Heart right ventricle (tissue), 16 donors: ENCODE measurements at regions not wholly inside any gene's neighbourhood (a gene's known extent, or its start where the extent isn't known, plus 50 kb on each side); places are given as distances from the start of the nearest gene placed in this dataset.
A peak's percentile ranks its signal among the peaks of the same experiment; 100 is the strongest.

Source experiments
- ATAC-seq, 8 donors: fragments of 200-7000 bp; cut with Tn5 transposase; one replicate each; pipeline ENCODE4 v1.9.1; 2020; ENCODE audit warnings: mild to moderate bottlenecking in 8 of 8, moderate library complexity in 8 of 8, moderate number of reproducible peaks in 1 of 8
- DNase-seq, 2 donors: peaks; one replicate each; pipeline ENCODE4 v3.0.0-alpha.2; 2020
- H3K27ac ChIP-seq, 10 donors: fragments of 200-600 bp; sonication (generic) in 2 of 10; one replicate each; pipeline versions ENCODE4 v1.5.0 to v1.8.0; 2020 to 2022; ENCODE audit warnings: mild to moderate bottlenecking in 3 of 10
- H3K27me3 ChIP-seq, 7 donors: fragments of 200-600 bp; one replicate each; pipeline ENCODE4 v1.8.0; 2021 to 2022; ENCODE audit warnings: mild to moderate bottlenecking in 2 of 7
- H3K36me3 ChIP-seq, 9 donors: fragments of 200-600 bp; sonication (generic) in 1 of 9; one replicate each; pipeline versions ENCODE4 v1.5.0 to v1.8.0; 2020 to 2022; ENCODE audit warnings: mild to moderate bottlenecking in 2 of 9
- H3K4me1 ChIP-seq, 9 donors: fragments of 200-600 bp; sonication (generic) in 1 of 9; one replicate each; pipeline versions ENCODE4 v1.5.0 to v1.8.0; 2020 to 2022; ENCODE audit warnings: mild to moderate bottlenecking in 4 of 9
- H3K4me3 ChIP-seq, 10 donors: fragments of 200-600 bp; sonication (generic) in 2 of 10; one replicate each; pipeline versions ENCODE4 v1.5.0 to v1.8.0; 2020 to 2022; ENCODE audit warnings: mild to moderate bottlenecking in 7 of 10, moderate library complexity in 2 of 10
- H3K9me3 ChIP-seq, 11 donors: fragments of 200-600 bp in 10 of 11; sonication (generic) in 2 of 11; one replicate each; pipeline versions ENCODE4 v1.5.0 to v1.8.0; 2013 to 2022; ENCODE audit warnings: mild to moderate bottlenecking in 2 of 11, control low read depth in 1 of 11, moderate library complexity in 1 of 11
- CTCF ChIP-seq, 9 donors: fragments of 200-600 bp; sonication (generic) in 2 of 9; IDR thresholded peaks; one replicate each; pipeline versions ENCODE4 v1.5.0 to v1.8.0; 2021 to 2022; ENCODE audit warnings: antibody characterized with exemption in 9 of 9, mild to moderate bottlenecking in 5 of 9, moderate library complexity in 1 of 9
- WGBS, 2 donors: extraction: QIAGEN DNeasy Blood & Tissue Kit; methylation state at CpG; one replicate each; pipeline ENCODE4 v1.1.7; 2013; ENCODE audit warnings: inconsistent platforms in 1 of 2; 5-methylcytosine and 5-hydroxymethylcytosine counted together
- intact Hi-C, 10 donors: fragments of 100-400 bp; cut with DNase I; formaldehyde crosslinking; loops; one replicate each; pipeline versions ENCODE4 v1.11.1 to v1.14.2; 2022
- donor health status: Arrhythmogenic right ventricular cardiomyopathy.
- donor health status: ischemic (EF 13 %, LVEDD 7.1; RV severe dilation, severe dysfunction).
- donor health status: healthy with polysubstance abuse.
- donor health status: DM: no; HTN: yes; CAD: no.
- donor health status: DM: no; HTN: no; CAD: no.
- donor health status: ischemic (EF 25% LVEDD 6.9; RV normal size, moderate dysfunction).
- donor health status: ischemic (EF 25% LVEDD 5.7; RV mildly dilated, moderate dysfunction).
- donor health status: healthy.
- donor health status: DM: yes; HTN: yes; CAD: no.
- donor health status: Ischemic cardiomyopathy.
- donor health status: ischemic (EF 35%, LVEDD 5.7; RV mildly dilated, moderate dysfunction).
- donor health status: nonischemic (EF 11% LVEDD 7.7; RV severe dilation, severe dysfunction).
- donor health status: DM: yes; HTN: yes; CAD: no.
- donor health status: PGD.
- donor health status: ischemic (EF 29% LVEDD 5.4; RV normal size, mild dysfunction).
- donor health status: nonischemic (EF 23%, LVEDD 6.1; RV moderate dilation, normal function).

GRCh38 chr6:145213614-145214013, 521.7 kb downstream of the EPM2A start:
- Histone ChIP-seq H3K4me1 (peaks cover 0 to 5% (median 0%) of the 10 kb centered on the region in 9 donors), H3K36me3 (no peaks in the 10 kb centered on the region), H3K4me3 (no peak overlapping the region), H3K27me3 (no peaks in the 10 kb centered on the region), H3K9me3 (no peaks in the 10 kb centered on the region), H3K27ac (no peak overlapping the region)
- DNase-seq (no peak), ATAC-seq (no peak)
- intact Hi-C loops: loop anchor here (2.0 to 10.0 kb wide), 7 partner anchors 189 to 631 kb away; no protein-coding TSS in a partner anchor
- 70 to 73% methylated on average over 3 of the region's 3 CpGs for WGBS, 2 donors
- TF ChIP-seq CTCF (IDR thresholded peaks at IDR 0.05): no peak

- 5 to 8% methylated on average over 2 of the region's 2 CpGs for WGBS, 2 donors
Measured at GRCh38 chr6:145214570-145214969, 520.8 kb downstream of the EPM2A start.

GRCh38 chr6:145224450-145224849, 510.9 kb downstream of the EPM2A start:
- no peak for TF ChIP-seq CTCF (IDR thresholded peaks at IDR 0.05)
- no peaks in the 10 kb centered on the region for H3K27me3 ChIP-seq
- ATAC-seq: no peak
- DNase-seq: no peak
- intact Hi-C loops: no loop called here
- H3K9me3 ChIP-seq: no peaks in the 10 kb centered on the region
- WGBS, 2 donors: 89 to 92% methylated on average over 3 of the region's 3 CpGs
- H3K27ac ChIP-seq: no peak overlapping the region
- no peaks in the 10 kb centered on the region for H3K4me1 ChIP-seq
- no peaks in the 10 kb centered on the region for H3K36me3 ChIP-seq
- H3K4me3 ChIP-seq: no peak overlapping the region

More at GRCh38 chr6:145214570-145214969, 520.8 kb downstream of the EPM2A start:
- DNase-seq (no peak), ATAC-seq (no peak)
- H3K36me3 ChIP-seq: no peaks in the 10 kb centered on the region
- H3K9me3 ChIP-seq: no peaks in the 10 kb centered on the region
- H3K27ac ChIP-seq: no peak overlapping the region
- peak; percentile 28 to 75 (median 62) for TF ChIP-seq CTCF (IDR thresholded peaks at IDR 0.05)
- H3K4me3 ChIP-seq: no peak overlapping the region
- H3K27me3 ChIP-seq: no peaks in the 10 kb centered on the region
- intact Hi-C loops: loop anchor here (2.0 to 10.0 kb wide), 7 partner anchors 190 to 632 kb away; no protein-coding TSS in a partner anchor
- peaks cover 0 to 5% (median 0%) of the 10 kb centered on the region in 9 donors for H3K4me1 ChIP-seq

- intact Hi-C loops: no loop called here
- 84 to 88% methylated on average over 3 of the region's 3 CpGs for WGBS, 2 donors
Measured at GRCh38 chr6:145225500-145225899, 509.8 kb downstream of the EPM2A start.

More at GRCh38 chr6:145225500-145225899, 509.8 kb downstream of the EPM2A start:
- TF ChIP-seq CTCF (IDR thresholded peaks at IDR 0.05): no peak
- H3K9me3 ChIP-seq: no peaks in the 10 kb centered on the region
- no peaks in the 10 kb centered on the region for H3K36me3 ChIP-seq
- no peaks in the 10 kb centered on the region for H3K27me3 ChIP-seq
- no peaks in the 10 kb centered on the region for H3K4me1 ChIP-seq
- H3K27ac ChIP-seq: no peak overlapping the region
- no peak overlapping the region for H3K4me3 ChIP-seq
- no peak for ATAC-seq
- no peak for DNase-seq
